B cell (primary cell): ENCODE measurements at regions not wholly inside any gene's neighbourhood (a gene's known extent, or its start where the extent isn't known, plus 50 kb on each side); places are given as distances from the start of the nearest gene placed in this dataset.

Experiments
- ATAC-seq: fragments of 200-7000 bp; cut with Tn5 transposase; one replicate; pipeline ENCODE4 v1.10.0; 2021; ENCODE audit warnings: low read depth, mild to moderate bottlenecking, moderate number of reproducible peaks, moderate library complexity
- CTCF ChIA-PET: fragments of 350-600 bp; sonication (Branson Sonifier 250); formaldehyde crosslinking; loops from one replicate; lab custom pipeline; 2021; ENCODE audit warnings: antibody characterized with exemption, inconsistent platforms; lab: Charles Lee
- POLR2A ChIA-PET: fragments of 350-600 bp; sonication (Branson Sonifier 250); formaldehyde crosslinking; loops from one replicate; lab custom pipeline; 2021; ENCODE audit warnings: antibody characterized with exemption; lab: Charles Lee
- DNase-seq: peaks from one replicate; pipeline ENCODE4 v3.0.0; 2013
- H2AFZ ChIP-seq: 2 replicates; pipeline ENCODE4 v1.6.1; 2012; ENCODE audit warnings: mild to moderate bottlenecking, low read depth, low read length; ENCODE audit not compliant: insufficient read depth, poor library complexity, severe bottlenecking
- H3K27ac ChIP-seq, 2 donors: 1 replicate in 1 of 2; 2 replicates in 1 of 2; pipeline ENCODE4 v1.5.1; 2012 to 2013; ENCODE audit warnings: low read length in 2 of 2, mild to moderate bottlenecking in 2 of 2, moderate library complexity in 1 of 2
- H3K27me3 ChIP-seq, 4 experiments: fragments of 200-600 bp in 1 of 4; sonication (generic) in 1 of 4; replicated peaks in 1 of 4; 1 replicate in 2 of 4; 2 replicates in 2 of 4; pipeline versions ENCODE4 v1.6.1 to v1.7.0; 2013 to 2016; ENCODE audit warnings: low read length in 3 of 4, mild to moderate bottlenecking in 2 of 4, mixed read lengths in 1 of 4, moderate library complexity in 1 of 4; ENCODE audit not compliant: insufficient read depth in 4 of 4, control insufficient read depth in 3 of 4; ENCODE audit errors: control extremely low read depth in 1 of 4
- H3K36me3 ChIP-seq, 2 experiments: replicated peaks in 1 of 2; 1 replicate in 1 of 2; 2 replicates in 1 of 2; pipeline versions ENCODE4 v1.6.1 to v1.7.1; 2013; ENCODE audit warnings: low read length in 1 of 2; ENCODE audit not compliant: insufficient read depth in 2 of 2, control insufficient read depth in 1 of 2; ENCODE audit errors: control extremely low read depth in 1 of 2, extremely low read depth in 1 of 2
- H3K4me1 ChIP-seq, 2 donors: fragments of 200-600 bp in 1 of 2; sonication (generic) in 1 of 2; 1 replicate in 1 of 2; 2 replicates in 1 of 2; pipeline versions ENCODE4 v1.5.1 to v1.6.1; 2013 to 2017; ENCODE audit warnings: low read length in 2 of 2; ENCODE audit not compliant: control insufficient read depth in 2 of 2, insufficient read depth in 2 of 2
- H3K4me2 ChIP-seq: replicated peaks from 2 replicates; pipeline ENCODE3; 2012; ENCODE audit warnings: mild to moderate bottlenecking, low read depth, low read length; ENCODE audit not compliant: poor library complexity, severe bottlenecking
- H3K4me3 ChIP-seq, 5 experiments: fragments of 200-600 bp in 1 of 5; sonication (generic) in 1 of 5; 1 replicate in 3 of 5; 2 replicates in 2 of 5; pipeline versions ENCODE4 v1.5.1 to v1.7.0; 2011 to 2016; ENCODE audit warnings: low read length in 4 of 5, mild to moderate bottlenecking in 4 of 5, low read depth in 2 of 5, control low read depth in 1 of 5, moderate library complexity in 1 of 5; ENCODE audit not compliant: insufficient read depth in 1 of 5; ENCODE audit errors: control extremely low read depth in 1 of 5, extremely low read depth in 1 of 5
- H3K79me2 ChIP-seq: fragments of 200-600 bp; sonication (generic); one replicate; pipeline ENCODE4 v1.6.0; 2016; ENCODE audit warnings: low read length; ENCODE audit not compliant: control insufficient read depth, insufficient read depth
- H3K9ac ChIP-seq: fragments of 200-600 bp; sonication (generic); 2 replicates; pipeline ENCODE4 v1.6.1; 2017; ENCODE audit warnings: mild to moderate bottlenecking, low read length, moderate library complexity
- H3K9me3 ChIP-seq, 3 donors: one replicate each; pipeline versions ENCODE4 v1.6.1 to v1.7.1; 2013; ENCODE audit warnings: low read length in 2 of 3; ENCODE audit not compliant: control insufficient read depth in 2 of 3, insufficient read depth in 1 of 3; ENCODE audit errors: control extremely low read depth in 1 of 3
- H4K20me1 ChIP-seq: 2 replicates; pipeline ENCODE4 v1.6.0; 2012; ENCODE audit warnings: mild to moderate bottlenecking, low read length; ENCODE audit not compliant: insufficient read depth, control insufficient read depth, poor library complexity, severe bottlenecking
- H3K27ac Mint-ChIP-seq: one replicate; pipeline ENCODE4 v1.8.0; 2021; ENCODE audit warnings: mixed read lengths
- H3K27me3 Mint-ChIP-seq: one replicate; pipeline ENCODE4 v1.8.0; 2021; ENCODE audit warnings: mixed read lengths
- H3K4me1 Mint-ChIP-seq: one replicate; pipeline ENCODE4 v1.8.0; 2021; ENCODE audit warnings: mixed read lengths
- H3K4me3 Mint-ChIP-seq: one replicate; pipeline ENCODE4 v1.8.0; 2021; ENCODE audit warnings: mixed read lengths
- H3K9me3 Mint-ChIP-seq: one replicate; pipeline ENCODE4 v1.8.0; 2022; ENCODE audit warnings: mixed read lengths; ENCODE audit not compliant: insufficient read depth
- CTCF ChIP-seq: fragments of 200-600 bp; IDR thresholded peaks from one replicate; pipeline ENCODE4 v1.8.0; 2022; ENCODE audit warnings: antibody characterized with exemption, mild to moderate bottlenecking
- EZH2 ChIP-seq: IDR thresholded peaks from 2 replicates; pipeline ENCODE4 v1.6.1; 2012; ENCODE audit warnings: borderline replicate concordance, low read depth, mild to moderate bottlenecking, moderate library complexity, low read length; ENCODE audit not compliant: insufficient read depth, poor library complexity, severe bottlenecking
- WGBS: methylation state at CpG from one replicate; pipeline ENCODE4 v1.1.5; 2013; ENCODE audit warnings: missing lambda C conversion rate; ENCODE audit not compliant: insufficient coverage; 5-methylcytosine and 5-hydroxymethylcytosine counted together
- intact Hi-C: fragments of 100-400 bp; cut with micrococcal nuclease; formaldehyde crosslinking; loops from one replicate; pipeline ENCODE4 v1.10.0; 2022

- 57% methylated on average over 1 of the region's 2 CpGs for WGBS
Measured at GRCh38 chr9:25850803-25851202, 172.6 kb upstream of the TUSC1 start.

GRCh38 chr9:25845867-25846266 is 167.6 kb upstream of the TUSC1 start:
- H3K79me2 ChIP-seq, result no peaks in the 10 kb centered on the region
- H3K36me3 ChIP-seq, result no peaks in the 10 kb centered on the region
- H3K27me3 Mint-ChIP-seq, result no peaks in the 10 kb centered on the region
- WGBS, result no CpG with 5 or more reads among the region's 1 CpG
- no peak overlapping the region for H3K27ac ChIP-seq
- CTCF ChIA-PET, result no interaction called here
- no peak overlapping the region for H3K4me3 ChIP-seq
- H3K4me1 ChIP-seq, result no peaks in the 10 kb centered on the region
- no peaks in the 10 kb centered on the region for H3K4me1 Mint-ChIP-seq
- H3K27me3 ChIP-seq, result no peaks in the 10 kb centered on the region
- DNase-seq, result no peak
- H3K9me3 Mint-ChIP-seq, result peaks cover 3% of the 10 kb centered on the region
- TF ChIP-seq CTCF (no peak), EZH2 (no peak)
- H3K4me2 ChIP-seq, result no peak overlapping the region
- H2AFZ ChIP-seq, result no peak overlapping the region
- H3K4me3 Mint-ChIP-seq, result no peak overlapping the region
- no peak for ATAC-seq
- H3K9ac ChIP-seq, result no peak overlapping the region
- peaks cover 0 to 4% (median 0%) of the 10 kb centered on the region in 3 donors for H3K9me3 ChIP-seq
- H3K27ac Mint-ChIP-seq, result no peak overlapping the region
- POLR2A ChIA-PET, result no interaction called here
- intact Hi-C loops, result no loop called here
- H4K20me1 ChIP-seq, result no peaks in the 10 kb centered on the region

More at GRCh38 chr9:25850803-25851202, 172.6 kb upstream of the TUSC1 start:
- H3K27ac ChIP-seq, result no peak overlapping the region
- Mint-ChIP-seq H3K4me1 (no peaks in the 10 kb centered on the region), H3K4me3 (no peak overlapping the region), H3K27me3 (no peaks in the 10 kb centered on the region), H3K9me3 (no peaks in the 10 kb centered on the region), H3K27ac (no peak overlapping the region)
- peaks cover 0 to 3% (median 0%) of the 10 kb centered on the region in 3 donors for H3K9me3 ChIP-seq
- no peak overlapping the region for H3K4me3 ChIP-seq
- no peak for ATAC-seq
- no peaks in the 10 kb centered on the region for H3K36me3 ChIP-seq
- no peak overlapping the region for H3K9ac ChIP-seq
- no peak for DNase-seq
- H3K4me1 ChIP-seq, result no peaks in the 10 kb centered on the region
- H3K27me3 ChIP-seq, result no peaks in the 10 kb centered on the region
- H2AFZ ChIP-seq, result no peak overlapping the region
- intact Hi-C loops, result no loop called here
- CTCF ChIA-PET, result no interaction called here
- TF ChIP-seq EZH2 (no peak), CTCF (no peak)
- H4K20me1 ChIP-seq, result no peaks in the 10 kb centered on the region
- no peaks in the 10 kb centered on the region for H3K79me2 ChIP-seq
- H3K4me2 ChIP-seq, result no peak overlapping the region
- POLR2A ChIA-PET, result no interaction called here
